ENCODE measurements at regions not wholly inside any gene's neighbourhood (a gene's known extent, or its start where the extent isn't known, plus 50 kb on each side); places are given as distances from the start of the nearest gene placed in this dataset.

GRCh38 chr1:182244451-182244850 lies 147.1 kb downstream of the GLUL start:
- TF ChIP-seq POLR2A (IDR thresholded peaks at IDR 0.05) (no peak), CTCF (IDR thresholded peaks at IDR 0.05) (no peak)
